Neural progenitor cell (in vitro differentiated cells): ENCODE measurements at regions not wholly inside any gene's neighbourhood (a gene's known extent, or its start where the extent isn't known, plus 50 kb on each side); places are given as distances from the start of the nearest gene placed in this dataset.

Source experiments
- EZH2 ChIP-seq: fragments of 200-600 bp; sonication (generic); IDR thresholded peaks from 2 replicates; pipeline ENCODE4 v1.6.1; 2017; ENCODE audit warnings: antibody characterized with exemption, mild to moderate bottlenecking, moderate library complexity
- EZH2phosphoT487 ChIP-seq: fragments of 200-600 bp; sonication (generic); IDR thresholded peaks from 2 replicates; pipeline ENCODE4 v1.6.1; 2017; ENCODE audit warnings: antibody characterized with exemption
- TF ChIP-seq, protein P1 (sequence below): fragments of 200-600 bp; sonication (generic); IDR thresholded peaks from 2 replicates; pipeline ENCODE4 v1.5.1; 2017; ENCODE audit warnings: antibody characterized with exemption, mild to moderate bottlenecking

DNA sequence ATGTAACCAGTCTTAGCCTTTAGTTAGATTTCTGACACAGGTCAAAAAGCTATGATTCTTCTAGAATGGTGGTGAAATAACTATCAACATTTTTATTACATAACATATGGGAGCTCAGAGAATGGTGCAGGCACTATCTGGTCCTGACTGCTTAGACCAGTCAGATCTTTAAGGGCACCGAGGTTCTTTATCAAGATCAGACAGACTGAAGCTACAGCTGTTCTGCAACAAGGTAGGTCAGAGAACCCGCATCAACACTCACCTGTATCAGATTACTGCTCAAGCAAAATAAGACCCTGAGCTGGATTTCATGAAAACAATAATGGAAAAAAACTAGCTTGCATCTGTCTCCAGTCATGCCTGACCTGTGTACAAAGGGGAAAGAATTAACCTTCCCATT lies 160.4 kb downstream of the KCNJ2 start:
- TF ChIP-seq, protein P1, sequence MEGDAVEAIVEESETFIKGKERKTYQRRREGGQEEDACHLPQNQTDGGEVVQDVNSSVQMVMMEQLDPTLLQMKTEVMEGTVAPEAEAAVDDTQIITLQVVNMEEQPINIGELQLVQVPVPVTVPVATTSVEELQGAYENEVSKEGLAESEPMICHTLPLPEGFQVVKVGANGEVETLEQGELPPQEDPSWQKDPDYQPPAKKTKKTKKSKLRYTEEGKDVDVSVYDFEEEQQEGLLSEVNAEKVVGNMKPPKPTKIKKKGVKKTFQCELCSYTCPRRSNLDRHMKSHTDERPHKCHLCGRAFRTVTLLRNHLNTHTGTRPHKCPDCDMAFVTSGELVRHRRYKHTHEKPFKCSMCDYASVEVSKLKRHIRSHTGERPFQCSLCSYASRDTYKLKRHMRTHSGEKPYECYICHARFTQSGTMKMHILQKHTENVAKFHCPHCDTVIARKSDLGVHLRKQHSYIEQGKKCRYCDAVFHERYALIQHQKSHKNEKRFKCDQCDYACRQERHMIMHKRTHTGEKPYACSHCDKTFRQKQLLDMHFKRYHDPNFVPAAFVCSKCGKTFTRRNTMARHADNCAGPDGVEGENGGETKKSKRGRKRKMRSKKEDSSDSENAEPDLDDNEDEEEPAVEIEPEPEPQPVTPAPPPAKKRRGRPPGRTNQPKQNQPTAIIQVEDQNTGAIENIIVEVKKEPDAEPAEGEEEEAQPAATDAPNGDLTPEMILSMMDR: no peak
- TF ChIP-seq EZH2: no peak
- TF ChIP-seq EZH2phosphoT487: no peak
